ENCODE measurements at regions not wholly inside any gene's neighbourhood (a gene's known extent, or its start where the extent isn't known, plus 50 kb on each side); places are given as distances from the start of the nearest gene placed in this dataset.
A peak's percentile ranks its signal among the peaks of the same experiment; 100 is the strongest.

GRCh38 chr20:22315771-22316170 is 268.6 kb downstream of the FOXA2 start:
- no peaks in the 10 kb centered on the region for H3K27me3 ChIP-seq
- WGBS, 2 donors: 55 to 74% methylated on average over 5 of the region's 5 CpGs
- H3K4me1 ChIP-seq: no peaks in the 10 kb centered on the region
- TF ChIP-seq POLR2AphosphoS5 (IDR thresholded peaks at IDR 0.05) (no peak), EP300 (IDR thresholded peaks at IDR 0.05) (no peak), CTCF (IDR thresholded peaks at IDR 0.05) (no peak), POLR2A (IDR thresholded peaks at IDR 0.05) (no peak)
- no peak for ATAC-seq (ENCODE audit: low FRiP score in 2 of 2)
- H3K36me3 ChIP-seq: no peaks in the 10 kb centered on the region
- no peak for DNase-seq
- H3K9me3 ChIP-seq: no peaks in the 10 kb centered on the region
- no peak overlapping the region for H3K4me3 ChIP-seq
- H3K27ac ChIP-seq: no peak overlapping the region

GRCh38 chr20:22315073-22315472 is 269.3 kb downstream of the FOXA2 start:
- ATAC-seq (ENCODE audit: low FRiP score in 2 of 2): no peak
- H3K9me3 ChIP-seq: no peaks in the 10 kb centered on the region
- 64 to 72% methylated on average over 2 of the region's 2 CpGs for WGBS, 2 donors
- no peaks in the 10 kb centered on the region for H3K27me3 ChIP-seq
- DNase-seq: no peak
- no peaks in the 10 kb centered on the region for H3K4me1 ChIP-seq
- H3K4me3 ChIP-seq: no peak overlapping the region
- H3K27ac ChIP-seq: no peak overlapping the region
- no peaks in the 10 kb centered on the region for H3K36me3 ChIP-seq
- TF ChIP-seq POLR2A (IDR thresholded peaks at IDR 0.05) (no peak), EP300 (IDR thresholded peaks at IDR 0.05) (no peak), POLR2AphosphoS5 (IDR thresholded peaks at IDR 0.05) (no peak), CTCF (IDR thresholded peaks at IDR 0.05) (no peak)

GRCh38 chr20:22312744-22313346 is 271.5 kb downstream of the FOXA2 start:
- no peaks in the 10 kb centered on the region for H3K9me3 ChIP-seq
- no peaks in the 10 kb centered on the region for H3K27me3 ChIP-seq
- WGBS, 2 donors: 2 to 4% methylated on average over 6 of the region's 6 CpGs
- no peaks in the 10 kb centered on the region for H3K4me1 ChIP-seq
- no peaks in the 10 kb centered on the region for H3K36me3 ChIP-seq
- no peak for TF ChIP-seq EP300 (IDR thresholded peaks at IDR 0.05)
- peak in 5 of 6 experiments; percentile 33 to 55 (median 41) for TF ChIP-seq CTCF (IDR thresholded peaks at IDR 0.05)
- DNase-seq: no peak
- H3K27ac ChIP-seq: no peak overlapping the region
- no peak overlapping the region for H3K4me3 ChIP-seq
- no peak for ATAC-seq (ENCODE audit: low FRiP score in 2 of 2)

GRCh38 chr20:22308934-22309333 is 275.4 kb downstream of the FOXA2 start:
- Histone ChIP-seq H3K9me3 (no peaks in the 10 kb centered on the region), H3K27me3 (no peaks in the 10 kb centered on the region), H3K4me1 (no peaks in the 10 kb centered on the region), H3K4me3 (no peak overlapping the region), H3K36me3 (no peaks in the 10 kb centered on the region), H3K27ac (no peak overlapping the region)
- WGBS, 2 donors: 84 to 89% methylated on average over 1 of the region's 1 CpG
- no peak for DNase-seq
- TF ChIP-seq CTCF (IDR thresholded peaks at IDR 0.05) (no peak), POLR2AphosphoS5 (IDR thresholded peaks at IDR 0.05) (no peak), EP300 (IDR thresholded peaks at IDR 0.05) (no peak), POLR2A (IDR thresholded peaks at IDR 0.05) (no peak)
- no peak for ATAC-seq (ENCODE audit: low FRiP score in 2 of 2)

GRCh38 chr20:22307409-22307808 is 277.0 kb downstream of the FOXA2 start:
- H3K4me3 ChIP-seq: no peak overlapping the region
- H3K27ac ChIP-seq: no peak overlapping the region
- no peaks in the 10 kb centered on the region for H3K27me3 ChIP-seq
- no peaks in the 10 kb centered on the region for H3K36me3 ChIP-seq
- H3K9me3 ChIP-seq: no peaks in the 10 kb centered on the region
- H3K4me1 ChIP-seq: no peaks in the 10 kb centered on the region
- no peak for ATAC-seq (ENCODE audit: low FRiP score in 2 of 2)
- TF ChIP-seq POLR2AphosphoS5 (IDR thresholded peaks at IDR 0.05): no peak
- no peak for TF ChIP-seq CTCF (IDR thresholded peaks at IDR 0.05)
- TF ChIP-seq POLR2A (IDR thresholded peaks at IDR 0.05): no peak
- no peak for TF ChIP-seq EP300 (IDR thresholded peaks at IDR 0.05)
- 24 to 33% methylated on average over 1 of the region's 1 CpG for WGBS, 2 donors
- DNase-seq: no peak

All from upper lobe of left lung (tissue), 6 donors.